Erythroblast (primary cell): ENCODE measurements at regions not wholly inside any gene's neighbourhood (a gene's known extent, or its start where the extent isn't known, plus 50 kb on each side); places are given as distances from the start of the nearest gene placed in this dataset.

Experiments
- GATA1 ChIP-seq: IDR thresholded peaks from 2 replicates; pipeline ENCODE4 v1.6.1; 2011; ENCODE audit warnings: low read depth, mild to moderate bottlenecking, control low read depth, low read length, moderate library complexity
- POLR2A ChIP-seq: IDR thresholded peaks from 2 replicates; pipeline ENCODE4 v1.6.1; 2011; ENCODE audit warnings: mild to moderate bottlenecking, low read length

- TF ChIP-seq POLR2A = no peak
- TF ChIP-seq GATA1 = no peak
Observed at GRCh38 chr1:96967311-96967710, 245.7 kb downstream of the PTBP2 start.
